Fibroblast of peridontal ligament (primary cell): ENCODE measurements at regions not wholly inside any gene's neighbourhood (a gene's known extent, or its start where the extent isn't known, plus 50 kb on each side); places are given as distances from the start of the nearest gene placed in this dataset.

Experiments used
- DNase-seq: peaks from one replicate; pipeline ENCODE4 v3.0.0-alpha.2; 2010; ENCODE audit errors: extremely low read depth

DNA sequence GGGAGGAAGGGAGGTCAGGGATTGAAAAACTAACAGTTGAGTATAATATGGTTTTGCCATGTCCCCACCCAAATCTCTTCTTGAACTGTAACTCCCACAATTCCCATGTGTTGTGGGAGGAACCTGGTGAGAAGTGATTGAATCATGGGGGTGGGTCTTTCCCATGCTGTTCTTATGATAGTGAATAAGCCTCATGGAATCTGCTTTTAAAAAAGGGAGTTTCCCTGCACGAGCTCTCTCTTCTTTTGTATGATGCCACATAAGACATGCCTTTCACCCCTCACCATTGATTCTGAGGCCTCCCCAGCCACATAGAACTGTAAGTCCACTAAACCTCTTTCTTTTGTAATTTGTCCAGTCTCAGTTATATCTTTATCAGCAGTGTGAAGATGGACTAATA is 833.4 kb upstream of the MAP3K7 start:
- DNase-seq: no peak

- DNase-seq: no peak
Observed at GRCh38 chr6:91415031-91415605, 828.2 kb upstream of the MAP3K7 start.

DNA sequence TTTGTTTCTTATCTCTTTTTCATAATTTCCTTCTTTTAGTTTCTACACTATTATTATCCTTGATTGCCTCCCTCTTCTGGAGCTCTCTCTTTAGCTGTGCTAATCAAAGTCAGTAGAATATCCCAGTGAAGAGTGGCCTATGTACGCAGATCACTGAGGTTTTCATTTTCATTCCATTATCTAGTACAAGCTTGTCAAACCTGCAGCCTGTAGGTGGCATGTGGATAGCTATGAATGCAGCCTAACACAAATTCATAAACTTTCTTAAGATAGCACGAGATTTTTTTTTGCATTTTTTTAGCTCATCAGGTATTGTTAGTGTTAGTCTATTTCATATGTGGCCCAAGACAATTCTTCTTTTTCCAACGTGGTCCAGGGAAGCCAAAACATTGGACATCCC is 825.7 kb upstream of the MAP3K7 start:
- DNase-seq: no peak

- no peak for DNase-seq
Observed at GRCh38 chr6:91407706-91408105, 820.8 kb upstream of the MAP3K7 start.

- no peak for DNase-seq
Observed at GRCh38 chr6:91392951-91393350, 806.1 kb upstream of the MAP3K7 start.

DNA sequence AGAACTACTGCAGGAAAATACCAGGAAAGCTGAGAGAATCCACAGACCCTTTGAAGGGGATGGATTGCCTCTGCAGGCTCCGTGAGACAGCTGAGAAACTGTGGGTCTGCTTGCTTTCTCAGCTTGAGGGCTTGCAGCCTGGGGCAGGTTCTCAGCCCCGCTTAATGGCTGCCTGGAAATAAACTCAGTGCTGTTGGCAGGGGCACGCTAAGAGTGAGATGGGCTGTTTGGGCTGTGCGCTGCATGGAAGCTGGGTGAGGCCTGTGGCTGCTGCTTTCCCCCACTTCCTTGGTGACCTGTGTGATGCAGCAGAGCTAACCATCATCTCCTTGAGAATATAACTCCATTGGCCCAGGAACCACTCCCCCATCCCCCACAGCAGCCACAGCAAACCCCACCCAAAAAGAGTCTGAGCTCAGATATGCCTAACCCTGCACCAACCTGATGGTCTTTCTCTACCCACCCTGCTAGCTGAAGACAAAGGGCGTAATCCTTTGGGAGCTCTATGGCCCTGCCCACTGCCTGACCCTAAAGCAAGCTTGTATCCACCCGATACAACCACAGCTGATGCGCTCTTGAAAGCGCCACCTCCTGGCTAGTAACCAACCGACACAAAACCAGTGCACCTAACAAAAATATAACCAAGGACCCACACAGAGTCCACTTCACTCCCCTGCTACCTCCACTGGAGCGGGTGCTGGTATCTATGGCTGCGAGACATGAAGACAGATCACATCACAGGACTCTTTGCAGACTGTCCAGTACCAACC is 800.6 kb upstream of the MAP3K7 start:
- DNase-seq: no peak

- no peak for DNase-seq
Observed at GRCh38 chr6:91386204-91386603, 799.3 kb upstream of the MAP3K7 start.

- no peak for DNase-seq
Observed at GRCh38 chr6:91383207-91383606, 796.3 kb upstream of the MAP3K7 start.

- no peak for DNase-seq
Observed at GRCh38 chr6:91376686-91377085, 789.8 kb upstream of the MAP3K7 start.

GRCh38 chr6:91366781-91367180 is 779.9 kb upstream of the MAP3K7 start:
- no peak for DNase-seq

- no peak for DNase-seq
Observed at GRCh38 chr6:91358986-91359385, 772.1 kb upstream of the MAP3K7 start.

DNA sequence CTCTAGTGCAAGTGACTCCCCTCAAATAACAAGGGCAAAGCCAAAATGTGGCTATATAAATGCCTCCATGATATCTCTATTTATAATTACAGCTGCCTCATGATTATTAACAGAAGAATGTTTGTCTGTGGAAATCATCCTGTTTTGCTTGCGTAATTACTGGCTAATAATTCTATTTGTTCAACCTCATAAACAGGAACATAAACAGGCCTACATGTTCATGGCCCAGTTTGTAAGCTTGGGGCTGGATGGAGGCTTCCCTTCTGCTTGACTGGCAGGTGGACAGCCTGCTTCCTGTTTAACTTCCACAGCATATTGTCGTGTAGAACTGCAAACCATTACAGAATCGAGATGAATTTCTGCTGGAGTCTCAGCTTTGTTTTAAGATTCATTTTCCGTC is 766.0 kb upstream of the MAP3K7 start:
- no peak for DNase-seq

GRCh38 chr6:91352321-91352720 is 765.4 kb upstream of the MAP3K7 start:
- no peak for DNase-seq

GRCh38 chr6:91350146-91350908 is 763.5 kb upstream of the MAP3K7 start:
- DNase-seq: no peak

DNA sequence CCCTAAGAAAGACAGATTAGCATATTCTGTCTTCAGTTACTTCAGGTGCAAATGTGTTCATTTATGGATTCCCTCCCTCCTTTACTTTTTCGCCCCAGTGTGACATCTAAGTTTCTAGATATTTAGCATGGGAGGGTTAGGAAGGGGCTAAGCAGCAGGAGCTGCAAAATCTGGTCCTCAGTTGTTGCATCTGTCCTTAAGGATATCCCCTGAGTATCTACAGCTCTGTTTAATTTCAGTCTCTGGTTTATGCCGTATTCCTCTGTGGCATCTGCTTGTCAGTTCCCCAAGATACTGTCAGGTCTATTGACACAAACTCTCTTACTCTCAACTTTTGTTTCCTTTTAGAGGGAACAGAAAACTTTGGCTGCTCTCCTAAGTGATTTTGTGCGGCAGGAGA is 754.6 kb upstream of the MAP3K7 start:
- DNase-seq: no peak

DNA sequence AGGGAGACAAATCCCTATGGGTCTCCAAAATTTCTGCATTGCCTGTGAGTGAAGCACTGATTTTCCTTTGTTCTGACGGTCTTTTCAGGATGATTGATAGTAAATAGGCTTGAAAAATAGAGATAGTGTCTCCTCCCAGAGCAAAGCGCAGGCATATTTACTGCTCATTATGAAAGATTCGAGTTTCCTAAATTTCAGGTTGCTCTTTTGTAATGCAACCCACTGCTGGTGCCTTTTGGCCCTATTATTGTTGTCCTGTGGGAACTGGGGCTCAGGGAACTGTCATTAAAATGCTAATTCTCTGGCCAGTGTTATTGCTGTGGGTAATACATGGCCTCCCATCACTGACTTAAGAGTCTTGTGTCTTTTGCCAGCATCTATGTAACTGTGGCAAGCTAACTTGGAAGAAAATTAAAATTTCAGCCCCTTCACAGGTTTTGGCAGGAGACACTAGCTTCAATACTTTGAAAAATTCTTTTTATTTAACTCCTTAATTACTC is 754.1 kb upstream of the MAP3K7 start:
- DNase-seq: no peak

- DNase-seq: no peak
Observed at GRCh38 chr6:91337967-91338366, 751.1 kb upstream of the MAP3K7 start.

GRCh38 chr6:91330896-91331295 is 744.0 kb upstream of the MAP3K7 start:
- DNase-seq: no peak

DNA sequence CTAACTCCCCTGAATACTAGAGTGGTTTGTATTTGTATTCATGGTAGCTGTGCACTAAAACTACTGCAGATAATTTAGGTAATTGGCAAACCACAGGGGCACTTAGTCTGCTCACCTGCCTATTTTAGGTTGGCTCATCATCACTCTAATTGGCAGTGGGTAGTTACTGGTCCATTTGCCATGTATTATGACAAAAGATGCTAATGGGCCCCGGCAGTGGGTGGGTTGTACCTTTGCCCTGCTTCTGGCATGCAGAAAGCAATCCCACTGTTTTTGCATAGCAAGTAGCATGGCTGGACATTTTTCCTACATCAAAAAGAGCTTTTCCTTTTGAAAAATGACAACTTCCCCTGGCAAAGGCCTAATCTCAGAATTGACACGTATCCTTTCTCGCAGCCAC is 741.4 kb upstream of the MAP3K7 start:
- DNase-seq: no peak

- DNase-seq: no peak
Observed at GRCh38 chr6:91324711-91325110, 737.8 kb upstream of the MAP3K7 start.

DNA sequence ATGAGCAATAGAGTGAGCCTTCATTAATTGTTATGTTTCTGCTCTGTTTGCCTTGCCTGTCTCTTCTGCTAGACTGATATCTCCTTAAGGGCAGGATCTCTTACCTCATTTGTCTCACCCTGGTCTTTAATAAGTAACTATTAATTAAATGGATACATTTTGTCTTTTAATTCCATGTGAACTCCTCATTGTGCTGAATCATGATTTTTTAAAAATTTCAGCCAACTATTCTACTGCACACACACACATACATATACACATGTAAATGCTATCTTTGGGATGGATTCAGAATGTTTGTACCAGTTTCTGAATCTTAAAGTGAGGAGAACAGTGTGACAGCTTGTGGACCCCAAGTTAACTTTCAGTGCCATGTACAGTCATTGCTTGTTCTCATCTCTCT is 731.1 kb upstream of the MAP3K7 start:
- DNase-seq: no peak

- DNase-seq: no peak
Observed at GRCh38 chr6:91317247-91317835, 730.5 kb upstream of the MAP3K7 start.
